ENCODE measurements at regions not wholly inside any gene's neighbourhood (a gene's known extent, or its start where the extent isn't known, plus 50 kb on each side); places are given as distances from the start of the nearest gene placed in this dataset.

DNA sequence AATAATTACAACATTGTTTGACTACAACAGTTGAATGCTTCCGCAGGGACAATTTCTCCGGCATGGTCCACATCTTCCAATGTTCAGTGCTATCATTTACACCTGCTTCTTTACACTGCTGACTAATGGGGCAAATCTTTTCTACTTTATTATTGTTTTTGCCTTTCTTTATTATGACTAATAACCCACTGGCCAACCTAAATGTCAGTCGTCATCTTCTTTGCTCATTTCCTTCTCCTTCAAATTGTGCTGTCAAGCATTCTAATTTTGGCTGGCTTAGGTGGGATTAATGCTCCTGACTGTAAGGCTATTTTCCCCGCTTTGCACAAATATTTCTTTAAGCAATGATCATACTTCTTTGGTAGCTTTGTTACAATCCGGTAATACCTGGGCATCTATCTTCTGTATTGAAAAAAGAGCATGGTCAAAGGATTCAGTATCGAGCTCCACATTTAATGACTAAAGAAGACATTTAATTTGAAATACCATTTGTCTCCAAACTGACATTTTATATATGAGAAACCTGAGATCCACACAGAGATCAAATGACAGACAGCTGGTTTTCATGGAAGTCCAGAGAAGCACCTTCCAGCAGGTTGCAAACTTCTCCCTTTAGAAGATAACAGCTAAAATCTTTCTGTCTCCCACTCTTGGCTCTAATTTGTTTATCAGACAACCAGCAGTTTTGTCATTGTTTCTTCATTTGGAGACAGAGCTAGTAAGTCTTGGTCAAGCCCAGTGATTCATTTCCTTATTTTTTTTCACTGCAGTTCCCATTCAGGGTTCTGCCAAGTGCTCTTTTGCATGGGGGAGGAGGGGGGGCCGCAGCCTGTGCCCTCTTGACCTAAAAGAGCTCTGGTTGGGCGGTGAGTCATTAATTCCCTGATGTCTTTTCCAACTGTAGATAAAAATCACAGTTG is 132.9 kb downstream of the SOCS6 start:
- Mint-ChIP-seq H3K4me1 (ENCODE audit: low read depth) (peaks cover 4% of the 10 kb centered on the region), H3K27me3 (peaks cover 11% of the 10 kb centered on the region), H3K36me3 (no peaks in the 10 kb centered on the region), H3K9me3 (no peaks in the 10 kb centered on the region), H3K27ac (no peak overlapping the region), H3K4me3 (no peak overlapping the region)
- intact Hi-C loops (cut with micrococcal nuclease) = no loop called here
- ChIA-PET CTCF (interaction anchor here (0.7 to 1.6 kb wide), 4 partner anchors 12 to 226 kb away, joined by 3 to 8 read pairs (median 4); no protein-coding TSS in a partner anchor), POLR2A (no interaction called here)
- peak; percentile 16 for DNase-seq

DNA sequence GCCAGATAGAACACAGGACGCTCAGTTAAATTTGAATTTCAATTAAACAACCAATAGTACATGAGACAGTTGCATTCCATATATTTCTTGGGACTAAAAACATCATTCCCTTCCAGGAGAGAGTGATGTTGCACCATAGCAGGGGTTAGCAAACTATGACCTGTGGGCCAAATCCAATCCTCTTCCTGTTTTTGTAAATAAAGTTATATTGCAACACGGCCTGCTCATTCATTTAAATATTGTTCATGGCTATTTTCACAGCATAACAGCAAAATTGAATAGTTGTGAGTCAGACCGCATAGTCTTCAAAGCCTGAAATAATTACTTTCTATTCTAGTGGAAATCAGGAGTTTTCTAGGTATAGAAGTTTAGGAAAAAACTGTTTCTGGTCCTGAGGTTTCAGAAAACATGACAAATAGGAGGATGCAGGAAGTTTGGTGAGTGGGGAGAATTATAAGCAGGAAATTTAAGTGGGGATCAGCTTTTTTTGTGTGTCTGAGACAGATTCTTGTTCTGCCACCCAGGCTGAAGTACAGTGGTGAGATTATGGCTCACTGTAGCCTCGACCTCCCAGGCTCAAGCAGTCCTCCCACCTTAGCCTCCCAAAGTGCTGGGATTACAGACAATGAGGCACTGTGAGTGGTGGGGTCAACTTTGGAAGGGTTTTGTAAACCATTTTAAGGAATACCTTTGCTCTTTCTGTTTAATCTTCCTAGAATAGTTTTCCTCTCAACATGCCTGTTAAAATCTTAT is 131.5 kb downstream of the SOCS6 start:
- Mint-ChIP-seq H3K36me3 (no peaks in the 10 kb centered on the region), H3K4me1 (ENCODE audit: low read depth) (peaks cover 4% of the 10 kb centered on the region)

DNA sequence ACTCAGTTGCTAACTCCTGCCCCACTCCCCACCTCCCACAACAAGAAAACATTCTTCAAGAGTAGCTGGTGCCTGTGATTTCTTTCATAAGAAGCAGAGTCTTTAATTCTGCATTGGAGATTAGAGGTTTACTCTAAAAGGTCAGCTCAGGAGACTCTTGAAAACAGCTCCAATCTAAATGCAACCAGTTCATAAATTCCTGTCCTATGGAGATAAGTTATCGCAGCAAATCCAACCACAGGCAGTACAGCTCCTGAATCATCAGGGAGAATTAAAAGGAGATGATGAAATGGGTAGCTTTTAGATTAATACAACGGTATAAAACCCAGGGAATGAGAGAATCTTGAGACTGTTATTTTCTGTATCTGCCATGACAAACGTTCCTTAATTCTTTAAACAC is 130.7 kb downstream of the SOCS6 start:
- Mint-ChIP-seq H3K4me1 (ENCODE audit: low read depth) (peaks cover 4% of the 10 kb centered on the region), H3K27ac (no peak overlapping the region), H3K4me3 (no peak overlapping the region), H3K36me3 (no peaks in the 10 kb centered on the region), H3K9me3 (no peaks in the 10 kb centered on the region), H3K27me3 (peaks cover 14% of the 10 kb centered on the region)
- intact Hi-C loops (cut with micrococcal nuclease) = no loop called here
- POLR2A ChIA-PET = no interaction called here
- DNase-seq = no peak
- CTCF ChIA-PET = interaction anchor here (1.3 kb wide), 1 partner anchor 15 kb away, joined by 5 read pairs; no protein-coding TSS in a partner anchor

More for the DNA sequence above, 131.5 kb downstream of the SOCS6 start:
- ChIA-PET POLR2A (no interaction called here), CTCF (interaction anchor here (1.3 kb wide), 1 partner anchor 14 kb away, joined by 5 read pairs; no protein-coding TSS in a partner anchor)
- no peak overlapping the region for H3K4me3 Mint-ChIP-seq
- intact Hi-C loops (cut with micrococcal nuclease) = no loop called here
- DNase-seq = no peak
- H3K27ac Mint-ChIP-seq = no peak overlapping the region
- no peaks in the 10 kb centered on the region for H3K9me3 Mint-ChIP-seq
- peaks cover 14% of the 10 kb centered on the region for H3K27me3 Mint-ChIP-seq

DNA sequence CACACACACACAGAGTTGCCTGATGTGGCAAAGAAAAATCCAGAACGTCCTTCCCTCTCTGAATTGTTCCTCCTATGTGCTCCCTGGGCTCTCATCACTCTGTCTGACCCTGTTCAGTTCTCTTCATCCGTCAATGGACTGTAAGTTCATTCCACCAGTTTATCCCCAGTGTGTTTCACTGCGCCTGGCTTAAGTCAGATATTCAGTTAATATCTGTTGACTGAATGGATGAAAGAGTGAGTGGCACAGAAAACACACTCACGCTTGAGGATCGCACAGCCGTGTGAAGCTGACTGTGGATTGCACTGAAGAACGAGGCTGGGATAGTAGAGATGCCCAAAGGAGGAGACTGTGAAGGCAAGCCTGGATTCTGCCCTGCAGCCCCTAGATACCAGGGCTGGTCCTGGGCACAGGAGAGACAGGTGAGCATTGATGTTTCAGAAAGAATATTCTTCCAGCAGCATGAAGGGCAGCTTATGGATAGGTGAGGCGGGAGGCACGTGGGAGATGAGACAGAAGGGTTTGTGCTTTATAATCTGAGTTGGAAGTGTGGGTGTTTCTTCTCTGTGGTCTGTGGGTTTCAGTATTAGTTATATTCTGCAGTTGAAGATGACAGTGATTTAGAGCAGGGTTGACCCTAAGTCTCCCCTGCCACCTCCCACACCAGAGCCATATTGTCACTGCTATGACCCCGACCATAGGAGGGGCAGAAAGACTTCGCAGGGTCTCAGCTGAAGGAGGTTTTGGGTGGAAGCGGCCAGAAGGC is 129.9 kb downstream of the SOCS6 start:
- DNase-seq = no peak
- H3K9me3 Mint-ChIP-seq = no peaks in the 10 kb centered on the region
- peaks cover 4% of the 10 kb centered on the region for H3K4me1 Mint-ChIP-seq (ENCODE audit: low read depth)
- ChIA-PET POLR2A (no interaction called here), CTCF (interaction anchor here (0.6 to 1.3 kb wide), 3 partner anchors 15 to 223 kb away, joined by 3 to 5 read pairs (median 4); no protein-coding TSS in a partner anchor)
- H3K36me3 Mint-ChIP-seq = no peaks in the 10 kb centered on the region
- intact Hi-C loops (cut with micrococcal nuclease) = no loop called here
- no peak overlapping the region for H3K27ac Mint-ChIP-seq
- H3K27me3 Mint-ChIP-seq = peaks cover 14% of the 10 kb centered on the region
- no peak overlapping the region for H3K4me3 Mint-ChIP-seq

DNA sequence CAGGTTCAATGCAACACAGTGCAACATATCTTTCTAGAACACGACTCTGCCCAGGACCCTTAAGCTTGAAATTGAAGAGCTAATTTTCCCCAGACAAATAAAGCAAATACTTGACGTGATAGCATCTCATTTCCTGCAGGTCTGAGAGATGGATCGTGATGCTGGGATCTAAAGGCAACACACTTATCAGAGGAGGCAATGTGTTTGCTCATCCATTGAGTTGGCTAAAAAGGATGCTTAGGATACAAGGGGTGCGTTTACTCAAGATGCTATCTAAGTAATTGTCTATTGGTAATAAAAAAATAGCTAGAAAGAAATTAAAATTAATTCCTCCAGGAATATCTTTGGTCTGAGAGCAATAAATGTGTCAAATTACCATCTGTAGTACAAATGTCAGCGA is 129.0 kb downstream of the SOCS6 start:
- intact Hi-C loops (cut with micrococcal nuclease) = no loop called here
- peaks cover 14% of the 10 kb centered on the region for H3K27me3 Mint-ChIP-seq
- H3K9me3 Mint-ChIP-seq = no peaks in the 10 kb centered on the region
- CTCF ChIA-PET = interaction anchor here (0.6 kb wide), 1 partner anchor 222 kb away, joined by 4 read pairs; no protein-coding TSS in a partner anchor
- H3K36me3 Mint-ChIP-seq = no peaks in the 10 kb centered on the region
- DNase-seq = no peak
- peaks cover 4% of the 10 kb centered on the region for H3K4me1 Mint-ChIP-seq (ENCODE audit: low read depth)
- no peak overlapping the region for H3K27ac Mint-ChIP-seq
- no peak overlapping the region for H3K4me3 Mint-ChIP-seq
- POLR2A ChIA-PET = no interaction called here

DNA sequence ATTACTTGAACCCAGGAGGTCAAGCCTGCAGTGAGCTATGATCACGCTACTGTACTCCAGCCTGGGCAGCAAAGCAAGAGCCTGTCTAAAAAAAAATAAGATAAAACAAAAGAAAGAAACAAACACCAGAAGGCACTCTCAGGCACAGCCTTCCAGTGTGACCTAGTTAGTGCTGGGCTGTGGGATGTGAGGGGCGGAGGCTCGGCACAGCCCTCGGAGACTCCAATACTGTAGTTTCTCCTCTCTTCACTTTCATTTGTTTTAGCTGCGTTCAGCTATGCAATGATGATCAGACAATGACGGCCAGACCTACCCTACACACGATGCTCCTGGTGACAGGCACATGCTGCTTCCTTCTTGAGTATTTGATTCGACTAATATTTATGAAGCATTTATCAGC is 127.7 kb downstream of the SOCS6 start:
- H3K9me3 Mint-ChIP-seq = no peaks in the 10 kb centered on the region
- ChIA-PET POLR2A (interaction anchor here (0.7 kb wide), 1 partner anchor 105 kb away, joined by 3 read pairs; no protein-coding TSS in a partner anchor), CTCF (no interaction called here)
- no peak for DNase-seq
- no peak overlapping the region for H3K27ac Mint-ChIP-seq
- peaks cover 12% of the 10 kb centered on the region for H3K27me3 Mint-ChIP-seq
- no peaks in the 10 kb centered on the region for H3K4me1 Mint-ChIP-seq (ENCODE audit: low read depth)
- no peaks in the 10 kb centered on the region for H3K36me3 Mint-ChIP-seq
- intact Hi-C loops (cut with micrococcal nuclease) = no loop called here
- no peak overlapping the region for H3K4me3 Mint-ChIP-seq

DNA sequence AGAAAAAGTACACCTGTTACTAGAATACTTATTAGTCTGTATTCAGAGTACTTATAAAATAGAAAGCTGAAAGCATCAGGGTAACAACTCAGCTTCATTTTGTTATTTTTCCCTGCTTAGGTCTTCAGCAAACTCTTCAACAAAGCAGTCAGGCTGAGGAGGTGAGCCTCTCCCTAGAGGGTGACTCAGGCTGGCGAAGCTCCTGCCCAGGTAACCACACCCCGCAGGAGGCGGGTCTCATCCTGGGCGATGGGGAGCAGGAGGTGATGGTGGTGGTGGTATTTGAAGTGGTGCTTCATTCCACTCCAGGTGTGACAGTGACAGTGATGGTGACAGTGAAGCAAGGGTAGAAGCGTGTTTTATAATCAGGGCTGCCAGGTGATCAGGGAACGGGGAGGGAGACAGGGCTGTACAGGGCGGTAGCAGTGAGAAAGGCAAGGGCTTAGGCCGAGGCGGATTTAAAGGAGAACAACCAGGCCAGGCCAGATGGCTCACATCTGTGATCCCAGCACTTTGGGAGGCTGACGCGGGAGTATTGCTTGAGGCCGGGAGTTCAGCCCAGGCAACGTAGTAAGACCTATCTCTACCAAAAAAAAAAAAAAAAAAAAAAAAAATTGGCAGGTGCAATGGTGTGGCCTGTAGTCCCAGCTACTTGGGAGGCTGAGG is 127.1 kb downstream of the SOCS6 start:
- Mint-ChIP-seq H3K27me3 (peaks cover 12% of the 10 kb centered on the region), H3K4me3 (no peak overlapping the region), H3K4me1 (ENCODE audit: low read depth) (no peaks in the 10 kb centered on the region), H3K27ac (no peak overlapping the region), H3K36me3 (no peaks in the 10 kb centered on the region), H3K9me3 (no peaks in the 10 kb centered on the region)
- DNase-seq = no peak
- intact Hi-C loops (cut with micrococcal nuclease) = no loop called here
- ChIA-PET POLR2A (no interaction called here), CTCF (no interaction called here)

DNA sequence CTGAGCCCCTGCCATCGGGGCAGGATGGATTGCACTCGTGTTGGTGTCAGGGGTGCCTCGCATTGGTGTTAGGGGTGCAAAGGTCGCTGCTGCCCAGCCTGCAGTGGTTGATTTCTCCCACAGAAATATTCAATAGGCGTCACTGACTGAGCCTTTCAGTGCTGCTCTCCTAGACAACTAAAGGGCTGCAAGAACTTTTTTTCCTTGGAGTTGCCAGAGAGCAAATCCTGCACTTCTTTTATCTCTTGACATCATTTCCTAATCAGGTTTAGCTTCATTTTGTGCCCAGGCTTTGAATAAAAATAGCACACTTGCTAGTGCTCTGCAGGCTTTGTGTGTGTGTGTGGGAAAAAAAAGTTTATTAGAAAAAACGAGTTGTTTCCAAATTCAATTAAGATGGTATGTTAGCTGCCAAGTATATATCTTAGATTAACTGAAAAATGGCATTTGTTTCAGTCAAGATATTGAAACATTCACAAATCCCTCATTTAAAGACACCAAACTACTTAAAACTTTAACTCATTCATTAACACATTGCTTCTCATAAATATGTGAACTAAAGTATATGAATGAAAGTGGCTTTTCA is 125.6 kb downstream of the SOCS6 start:
- POLR2A ChIA-PET = no interaction called here

DNA sequence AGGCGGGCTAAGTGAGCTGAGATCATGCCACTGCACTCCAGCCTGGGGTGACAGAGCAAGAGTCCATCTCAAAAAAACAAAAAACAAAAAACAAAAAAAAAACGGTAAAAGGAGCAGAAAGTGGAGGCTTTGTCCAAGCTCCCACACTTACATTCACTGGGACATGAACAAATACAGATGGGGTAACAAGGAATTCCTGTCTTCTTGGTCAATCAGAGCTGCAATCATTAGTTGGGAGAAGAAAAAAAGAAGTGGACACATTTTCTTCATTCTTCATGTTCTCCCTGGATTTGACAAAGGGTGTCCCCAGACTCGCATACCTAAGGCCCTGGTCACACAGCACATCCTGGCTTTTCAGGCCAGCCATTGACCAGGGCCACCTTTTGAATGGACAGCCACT is 124.6 kb downstream of the SOCS6 start:
- intact Hi-C loops (cut with micrococcal nuclease) = no loop called here
- Mint-ChIP-seq H3K9me3 (no peaks in the 10 kb centered on the region), H3K27ac (no peak overlapping the region), H3K36me3 (no peaks in the 10 kb centered on the region), H3K4me3 (no peak overlapping the region), H3K27me3 (peaks cover 9% of the 10 kb centered on the region), H3K4me1 (ENCODE audit: low read depth) (no peaks in the 10 kb centered on the region)
- POLR2A ChIA-PET = no interaction called here
- CTCF ChIA-PET = interaction anchor here (1.2 kb wide), 1 partner anchor 218 kb away, joined by 3 read pairs; no protein-coding TSS in a partner anchor
- DNase-seq = no peak

More for the DNA sequence above, 125.6 kb downstream of the SOCS6 start:
- Mint-ChIP-seq H3K4me3 (no peak overlapping the region), H3K27ac (no peak overlapping the region), H3K9me3 (no peaks in the 10 kb centered on the region), H3K4me1 (ENCODE audit: low read depth) (no peaks in the 10 kb centered on the region), H3K36me3 (no peaks in the 10 kb centered on the region), H3K27me3 (peaks cover 10% of the 10 kb centered on the region)
- intact Hi-C loops (cut with micrococcal nuclease) = no loop called here
- CTCF ChIA-PET = interaction anchor here (0.6 kb wide), 1 partner anchor 20 kb away, joined by 3 read pairs; no protein-coding TSS in a partner anchor
- DNase-seq = no peak

DNA sequence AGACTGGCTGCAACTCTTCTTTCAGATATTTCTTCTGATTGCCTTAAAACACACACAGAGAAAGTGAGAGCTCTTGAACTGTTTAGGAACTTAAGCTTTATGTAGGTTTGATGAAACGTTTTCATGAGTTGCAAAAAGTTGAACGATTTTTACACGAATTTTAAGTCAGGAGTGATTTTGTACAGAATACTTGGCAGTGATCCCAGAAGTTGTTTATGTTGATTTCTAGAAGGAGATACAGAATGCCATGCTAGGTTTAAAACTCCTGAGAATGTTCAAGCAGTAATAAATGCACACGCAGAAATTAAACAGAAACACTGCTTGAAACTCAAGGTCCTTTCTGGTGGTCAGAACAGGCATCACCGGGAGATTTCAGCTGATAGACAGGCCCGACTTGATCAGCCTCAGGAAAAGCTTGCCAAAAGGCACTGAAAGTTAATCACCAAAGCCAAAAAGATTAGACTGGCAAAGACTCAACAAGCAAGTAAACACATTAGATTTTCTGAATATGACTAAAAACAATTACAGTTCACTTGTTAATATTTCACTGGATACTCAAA is 123.1 kb downstream of the SOCS6 start:
- Mint-ChIP-seq H3K27ac (no peak overlapping the region), H3K4me3 (no peak overlapping the region), H3K9me3 (no peaks in the 10 kb centered on the region), H3K4me1 (ENCODE audit: low read depth) (no peaks in the 10 kb centered on the region), H3K27me3 (peaks cover 6% of the 10 kb centered on the region), H3K36me3 (no peaks in the 10 kb centered on the region)
- intact Hi-C loops (cut with micrococcal nuclease) = no loop called here
- DNase-seq = no peak
- POLR2A ChIA-PET = no interaction called here
- CTCF ChIA-PET = interaction anchor here (1.0 kb wide), 1 partner anchor 80 kb away, joined by 3 read pairs; no protein-coding TSS in a partner anchor

DNA sequence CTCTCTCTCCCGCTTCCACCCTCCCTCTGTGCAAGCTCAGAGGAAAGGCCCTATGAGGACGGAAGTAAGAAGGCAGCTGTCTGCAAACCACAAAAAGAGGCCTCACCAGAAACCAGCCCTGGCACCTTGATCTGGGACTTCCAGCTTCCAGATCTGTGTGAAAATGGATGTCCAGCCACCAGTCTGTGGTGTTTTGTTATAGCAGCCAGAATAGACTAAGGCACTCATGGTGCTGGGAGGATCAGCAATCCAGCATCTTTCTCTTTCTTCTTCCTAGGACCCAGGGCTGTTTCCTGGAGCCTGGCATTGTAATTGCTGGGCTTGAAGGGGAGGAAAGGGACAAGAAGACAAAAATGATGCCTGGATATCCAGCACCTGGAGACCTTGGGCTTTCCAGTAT is 122.5 kb downstream of the SOCS6 start:
- no peak for DNase-seq

More for the DNA sequence above, 122.5 kb downstream of the SOCS6 start:
- H3K9me3 Mint-ChIP-seq = no peaks in the 10 kb centered on the region
- intact Hi-C loops (cut with micrococcal nuclease) = no loop called here
- no peaks in the 10 kb centered on the region for H3K36me3 Mint-ChIP-seq
- no peak overlapping the region for H3K4me3 Mint-ChIP-seq
- POLR2A ChIA-PET = no interaction called here
- H3K4me1 Mint-ChIP-seq (ENCODE audit: low read depth) = no peaks in the 10 kb centered on the region
- CTCF ChIA-PET = interaction anchor here (1.0 kb wide), 1 partner anchor 80 kb away, joined by 3 read pairs; no protein-coding TSS in a partner anchor
- no peak overlapping the region for H3K27ac Mint-ChIP-seq
- H3K27me3 Mint-ChIP-seq = peaks cover 6% of the 10 kb centered on the region

All from activated CD4-positive, alpha-beta memory T cell treated with anti-CD3 and anti-CD28 coated beads for 36 hours (primary cell).